Chondrocyte (in vitro differentiated cells): ENCODE measurements at regions not wholly inside any gene's neighbourhood (a gene's known extent, or its start where the extent isn't known, plus 50 kb on each side); places are given as distances from the start of the nearest gene placed in this dataset.

Source experiments
- DNase-seq: peaks from one replicate; pipeline ENCODE4 v3.0.0; 2021; ENCODE audit warnings: mixed read lengths, low spot score
- H3K27ac Mint-ChIP-seq: one replicate; pipeline ENCODE4 v1.8.0; 2021; ENCODE audit warnings: mild to moderate bottlenecking, moderate library complexity, mixed read lengths; ENCODE audit not compliant: unreplicated experiment
- H3K27me3 Mint-ChIP-seq: 2 replicates; pipeline ENCODE4 v1.8.0; 2021; ENCODE audit warnings: low read depth, mixed read lengths
- H3K36me3 Mint-ChIP-seq: 2 replicates; pipeline ENCODE4 v1.8.0; 2021; ENCODE audit warnings: low read depth, mixed read lengths
- H3K4me1 Mint-ChIP-seq: 2 replicates; pipeline ENCODE4 v1.8.0; 2021; ENCODE audit warnings: low read depth, mild to moderate bottlenecking, mixed read lengths
- H3K4me3 Mint-ChIP-seq: one replicate; pipeline ENCODE4 v1.8.0; 2021; ENCODE audit warnings: mild to moderate bottlenecking, moderate library complexity, mixed read lengths; ENCODE audit not compliant: unreplicated experiment
- H3K9me3 Mint-ChIP-seq: 2 replicates; pipeline ENCODE4 v1.8.0; 2021; ENCODE audit warnings: low read depth, mixed read lengths
- CTCF ChIP-seq: fragments of 200-600 bp; sonication (generic); IDR thresholded peaks from 2 replicates; pipeline ENCODE4 v1.5.0; 2021; ENCODE audit warnings: antibody characterized with exemption, mild to moderate bottlenecking, moderate library complexity

GRCh38 chr7:20050241-20050966 lies 166.8 kb downstream of the MACC1 start:
- Mint-ChIP-seq H3K4me1 (no peaks in the 10 kb centered on the region), H3K9me3 (peaks cover 2% of the 10 kb centered on the region), H3K27ac (no peak overlapping the region), H3K27me3 (peaks cover 6% of the 10 kb centered on the region), H3K36me3 (no peaks in the 10 kb centered on the region), H3K4me3 (no peak overlapping the region)
- no peak for DNase-seq
- TF ChIP-seq CTCF = no peak

DNA sequence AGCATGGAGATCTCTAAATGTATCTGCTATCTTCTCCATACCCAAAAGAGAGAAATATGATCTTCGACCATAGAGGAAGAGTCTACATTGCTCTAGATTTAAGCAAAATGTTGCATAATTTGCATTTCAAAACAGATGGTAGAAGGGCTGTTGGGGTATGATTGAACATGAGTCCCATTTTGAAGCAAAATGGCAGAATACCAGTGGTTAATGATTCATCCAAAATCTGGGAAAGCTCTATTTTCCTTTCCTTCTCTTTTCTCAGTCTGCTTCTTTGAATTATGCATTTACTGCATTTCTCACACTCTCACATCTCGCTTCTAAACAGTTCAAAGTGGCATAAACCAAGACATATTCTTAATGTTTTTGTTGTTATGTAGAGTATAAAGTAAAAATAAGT lies 178.5 kb downstream of the MACC1 start:
- no peaks in the 10 kb centered on the region for H3K36me3 Mint-ChIP-seq

GRCh38 chr7:20035279-20035875 lies 181.8 kb downstream of the MACC1 start:
- no peaks in the 10 kb centered on the region for H3K9me3 Mint-ChIP-seq
- no peaks in the 10 kb centered on the region for H3K36me3 Mint-ChIP-seq
- DNase-seq = no peak
- no peak overlapping the region for H3K4me3 Mint-ChIP-seq
- H3K27ac Mint-ChIP-seq = no peak overlapping the region
- H3K4me1 Mint-ChIP-seq = no peaks in the 10 kb centered on the region
- no peak for TF ChIP-seq CTCF
- peaks cover 11% of the 10 kb centered on the region for H3K27me3 Mint-ChIP-seq

More for the DNA sequence above, 178.5 kb downstream of the MACC1 start:
- no peak for TF ChIP-seq CTCF
- no peak overlapping the region for H3K4me3 Mint-ChIP-seq
- no peaks in the 10 kb centered on the region for H3K9me3 Mint-ChIP-seq
- no peaks in the 10 kb centered on the region for H3K4me1 Mint-ChIP-seq
- H3K27me3 Mint-ChIP-seq = peaks cover 11% of the 10 kb centered on the region
- no peak overlapping the region for H3K27ac Mint-ChIP-seq
- DNase-seq = no peak

- no peak overlapping the region for H3K27ac Mint-ChIP-seq
- no peaks in the 10 kb centered on the region for H3K36me3 Mint-ChIP-seq
- no peak for TF ChIP-seq CTCF
- no peak for DNase-seq
- H3K4me1 Mint-ChIP-seq = no peaks in the 10 kb centered on the region
- H3K27me3 Mint-ChIP-seq = peaks cover 11% of the 10 kb centered on the region
- no peak overlapping the region for H3K4me3 Mint-ChIP-seq
- H3K9me3 Mint-ChIP-seq = no peaks in the 10 kb centered on the region
Observed at GRCh38 chr7:20033621-20034400, 183.4 kb downstream of the MACC1 start.

- Mint-ChIP-seq H3K4me1 (no peaks in the 10 kb centered on the region), H3K27me3 (peaks cover 16% of the 10 kb centered on the region), H3K9me3 (peaks cover 2% of the 10 kb centered on the region), H3K27ac (no peak overlapping the region), H3K36me3 (no peaks in the 10 kb centered on the region), H3K4me3 (no peak overlapping the region)
- DNase-seq = no peak
- no peak for TF ChIP-seq CTCF
Observed at GRCh38 chr7:20032741-20033140, 184.4 kb downstream of the MACC1 start.
